ENCODE measurements at regions not wholly inside any gene's neighbourhood (a gene's known extent, or its start where the extent isn't known, plus 50 kb on each side); places are given as distances from the start of the nearest gene placed in this dataset.

- no peak for TF ChIP-seq CTCF (IDR thresholded peaks at IDR 0.05)
- TF ChIP-seq EP300 (IDR thresholded peaks at IDR 0.05), result no peak
- TF ChIP-seq POLR2A (IDR thresholded peaks at IDR 0.05), result no peak
These were observed 143.7 kb downstream of the NAA11 start for GRCh38 chr4:79182209-79182608.

Data from stomach (tissue), 4 donors.